ENCODE measurements at regions not wholly inside any gene's neighbourhood (a gene's known extent, or its start where the extent isn't known, plus 50 kb on each side); places are given as distances from the start of the nearest gene placed in this dataset.

GRCh38 chr2:150006591-150006990 is 419.0 kb upstream of the MMADHC start:
- no peaks in the 10 kb centered on the region for H3K36me3 ChIP-seq (ENCODE audit: control insufficient read depth in 2 of 3, insufficient read depth in 3 of 3, low read length in 3 of 3)
- POLR2A ChIA-PET, result no interaction called here
- Mint-ChIP-seq H3K4me1 (no peaks in the 10 kb centered on the region), H3K27ac (no peak overlapping the region), H3K9me3 (peaks cover 0 to 2% (median 0%) of the 10 kb centered on the region in 11 donors), H3K4me3 (no peak overlapping the region), H3K36me3 (no peaks in the 10 kb centered on the region), H3K27me3 (no peaks in the 10 kb centered on the region)
- H3K9me3 ChIP-seq (ENCODE audit: control insufficient read depth in 2 of 3, low read length in 3 of 3), result no peaks in the 10 kb centered on the region
- H3K27ac ChIP-seq (ENCODE audit: low read depth, low read length), result no peak overlapping the region
- intact Hi-C loops (cut with micrococcal nuclease), result no loop called here
- DNase-seq (no peak), ATAC-seq (no peak)
- no peak overlapping the region for H3K4me3 ChIP-seq (ENCODE audit: low read length)
- H3K27me3 ChIP-seq (ENCODE audit: control insufficient read depth in 2 of 2, insufficient read depth in 2 of 2, low read length in 2 of 2), result no peaks in the 10 kb centered on the region
- CTCF ChIA-PET, result interaction anchor here (0.5 kb wide), 1 partner anchor 119 kb away, joined by 3 read pairs; no protein-coding TSS in a partner anchor
- H3K4me1 ChIP-seq (ENCODE audit: control insufficient read depth in 2 of 2, insufficient read depth in 2 of 2, low read length in 2 of 2), result no peaks in the 10 kb centered on the region

- intact Hi-C loops (cut with micrococcal nuclease), result no loop called here
- no peak overlapping the region for H3K27ac ChIP-seq (ENCODE audit: low read depth, low read length)
- Mint-ChIP-seq H3K27ac (no peak overlapping the region), H3K9me3 (peaks cover 0 to 2% (median 0%) of the 10 kb centered on the region in 11 donors), H3K27me3 (no peaks in the 10 kb centered on the region), H3K36me3 (no peaks in the 10 kb centered on the region), H3K4me3 (no peak overlapping the region), H3K4me1 (no peaks in the 10 kb centered on the region)
- no peaks in the 10 kb centered on the region for H3K36me3 ChIP-seq (ENCODE audit: control insufficient read depth in 2 of 3, insufficient read depth in 3 of 3, low read length in 3 of 3)
- H3K4me3 ChIP-seq (ENCODE audit: low read length), result no peak overlapping the region
- no peak for ATAC-seq
- no peaks in the 10 kb centered on the region for H3K27me3 ChIP-seq (ENCODE audit: control insufficient read depth in 2 of 2, insufficient read depth in 2 of 2, low read length in 2 of 2)
- H3K9me3 ChIP-seq (ENCODE audit: control insufficient read depth in 2 of 3, low read length in 3 of 3), result no peaks in the 10 kb centered on the region
- CTCF ChIA-PET, result no interaction called here
- DNase-seq, result no peak
- POLR2A ChIA-PET, result no interaction called here
- H3K4me1 ChIP-seq (ENCODE audit: control insufficient read depth in 2 of 2, insufficient read depth in 2 of 2, low read length in 2 of 2), result no peaks in the 10 kb centered on the region
Observed at GRCh38 chr2:150003544-150003943, 416.0 kb upstream of the MMADHC start.

- no peak for ATAC-seq
- no peaks in the 10 kb centered on the region for H3K4me1 Mint-ChIP-seq
- no peak overlapping the region for H3K27ac Mint-ChIP-seq
- no peak overlapping the region for H3K4me3 Mint-ChIP-seq
- H3K9me3 Mint-ChIP-seq, result peaks cover 0 to 7% (median 0%) of the 10 kb centered on the region in 11 donors
- Histone ChIP-seq H3K9me3 (ENCODE audit: control insufficient read depth in 2 of 3, low read length in 3 of 3) (no peaks in the 10 kb centered on the region), H3K4me3 (ENCODE audit: low read length) (no peak overlapping the region), H3K27ac (ENCODE audit: low read depth, low read length) (no peak overlapping the region), H3K27me3 (ENCODE audit: control insufficient read depth in 2 of 2, insufficient read depth in 2 of 2, low read length in 2 of 2) (no peaks in the 10 kb centered on the region), H3K4me1 (ENCODE audit: control insufficient read depth in 2 of 2, insufficient read depth in 2 of 2, low read length in 2 of 2) (no peaks in the 10 kb centered on the region), H3K36me3 (ENCODE audit: control insufficient read depth in 2 of 3, insufficient read depth in 3 of 3, low read length in 3 of 3) (no peaks in the 10 kb centered on the region)
- intact Hi-C loops (cut with micrococcal nuclease), result no loop called here
- H3K36me3 Mint-ChIP-seq, result no peaks in the 10 kb centered on the region
- DNase-seq, result no peak
- ChIA-PET POLR2A (no interaction called here), CTCF (no interaction called here)
- no peaks in the 10 kb centered on the region for H3K27me3 Mint-ChIP-seq
Observed at GRCh38 chr2:150001788-150002187, 414.2 kb upstream of the MMADHC start.

- no peaks in the 10 kb centered on the region for H3K9me3 ChIP-seq (ENCODE audit: control insufficient read depth in 2 of 3, low read length in 3 of 3)
- H3K36me3 ChIP-seq (ENCODE audit: control insufficient read depth in 2 of 3, insufficient read depth in 3 of 3, low read length in 3 of 3), result no peaks in the 10 kb centered on the region
- no peak overlapping the region for H3K27ac ChIP-seq (ENCODE audit: low read depth, low read length)
- no peak overlapping the region for H3K4me3 Mint-ChIP-seq
- H3K4me1 Mint-ChIP-seq, result no peaks in the 10 kb centered on the region
- ChIA-PET CTCF (no interaction called here), POLR2A (no interaction called here)
- intact Hi-C loops (cut with micrococcal nuclease), result no loop called here
- no peak overlapping the region for H3K4me3 ChIP-seq (ENCODE audit: low read length)
- H3K36me3 Mint-ChIP-seq, result no peaks in the 10 kb centered on the region
- H3K9me3 Mint-ChIP-seq, result peaks cover 0 to 13% (median 2%) of the 10 kb centered on the region in 11 donors
- no peaks in the 10 kb centered on the region for H3K27me3 Mint-ChIP-seq
- no peaks in the 10 kb centered on the region for H3K4me1 ChIP-seq (ENCODE audit: control insufficient read depth in 2 of 2, insufficient read depth in 2 of 2, low read length in 2 of 2)
- DNase-seq (no peak), ATAC-seq (no peak)
- no peaks in the 10 kb centered on the region for H3K27me3 ChIP-seq (ENCODE audit: control insufficient read depth in 2 of 2, insufficient read depth in 2 of 2, low read length in 2 of 2)
- H3K27ac Mint-ChIP-seq, result no peak overlapping the region
Observed at GRCh38 chr2:149996901-149997300, 409.3 kb upstream of the MMADHC start.

GRCh38 chr2:149994057-149994728 is 406.6 kb upstream of the MMADHC start:
- DNase-seq, result no peak
- Mint-ChIP-seq H3K4me3 (no peak overlapping the region), H3K9me3 (peaks cover 0 to 13% (median 2%) of the 10 kb centered on the region in 11 donors), H3K36me3 (no peaks in the 10 kb centered on the region), H3K4me1 (no peaks in the 10 kb centered on the region), H3K27me3 (no peaks in the 10 kb centered on the region), H3K27ac (no peak overlapping the region)
- ChIA-PET POLR2A (no interaction called here), CTCF (interaction anchor here (0.7 kb wide), 1 partner anchor 1636 kb away, joined by 3 read pairs; no protein-coding TSS in a partner anchor)
- Histone ChIP-seq H3K4me1 (ENCODE audit: control insufficient read depth in 2 of 2, insufficient read depth in 2 of 2, low read length in 2 of 2) (no peaks in the 10 kb centered on the region), H3K36me3 (ENCODE audit: control insufficient read depth in 2 of 3, insufficient read depth in 3 of 3, low read length in 3 of 3) (no peaks in the 10 kb centered on the region), H3K27ac (ENCODE audit: low read depth, low read length) (no peak overlapping the region), H3K9me3 (ENCODE audit: control insufficient read depth in 2 of 3, low read length in 3 of 3) (no peaks in the 10 kb centered on the region), H3K27me3 (ENCODE audit: control insufficient read depth in 2 of 2, insufficient read depth in 2 of 2, low read length in 2 of 2) (no peaks in the 10 kb centered on the region), H3K4me3 (ENCODE audit: low read length) (no peak overlapping the region)
- ATAC-seq, result no peak
- intact Hi-C loops (cut with micrococcal nuclease), result no loop called here

- H3K36me3 Mint-ChIP-seq, result no peaks in the 10 kb centered on the region
- H3K36me3 ChIP-seq (ENCODE audit: control insufficient read depth in 2 of 3, insufficient read depth in 3 of 3, low read length in 3 of 3), result no peaks in the 10 kb centered on the region
- H3K27ac Mint-ChIP-seq, result no peak overlapping the region
- H3K27me3 Mint-ChIP-seq, result no peaks in the 10 kb centered on the region
- no peaks in the 10 kb centered on the region for H3K4me1 ChIP-seq (ENCODE audit: control insufficient read depth in 2 of 2, insufficient read depth in 2 of 2, low read length in 2 of 2)
- POLR2A ChIA-PET, result no interaction called here
- H3K4me1 Mint-ChIP-seq, result no peaks in the 10 kb centered on the region
- no peak overlapping the region for H3K4me3 ChIP-seq (ENCODE audit: low read length)
- no peaks in the 10 kb centered on the region for H3K27me3 ChIP-seq (ENCODE audit: control insufficient read depth in 2 of 2, insufficient read depth in 2 of 2, low read length in 2 of 2)
- H3K9me3 ChIP-seq (ENCODE audit: control insufficient read depth in 2 of 3, low read length in 3 of 3), result no peaks in the 10 kb centered on the region
- intact Hi-C loops (cut with micrococcal nuclease), result no loop called here
- ATAC-seq, result no peak
- no peak overlapping the region for H3K4me3 Mint-ChIP-seq
- DNase-seq, result no peak
- no peak overlapping the region for H3K27ac ChIP-seq (ENCODE audit: low read depth, low read length)
- H3K9me3 Mint-ChIP-seq, result peaks cover 0 to 13% (median 2%) of the 10 kb centered on the region in 11 donors
- CTCF ChIA-PET, result no interaction called here
Observed at GRCh38 chr2:149993316-149993715, 405.7 kb upstream of the MMADHC start.

GRCh38 chr2:149991576-149991975 is 404.0 kb upstream of the MMADHC start:
- H3K9me3 Mint-ChIP-seq, result peaks cover 0 to 9% (median under 1%) of the 10 kb centered on the region in 11 donors
- Histone ChIP-seq H3K4me1 (ENCODE audit: control insufficient read depth in 2 of 2, insufficient read depth in 2 of 2, low read length in 2 of 2) (no peaks in the 10 kb centered on the region), H3K36me3 (ENCODE audit: control insufficient read depth in 2 of 3, insufficient read depth in 3 of 3, low read length in 3 of 3) (no peaks in the 10 kb centered on the region), H3K4me3 (ENCODE audit: low read length) (no peak overlapping the region), H3K27ac (ENCODE audit: low read depth, low read length) (no peak overlapping the region), H3K9me3 (ENCODE audit: control insufficient read depth in 2 of 3, low read length in 3 of 3) (no peaks in the 10 kb centered on the region), H3K27me3 (ENCODE audit: control insufficient read depth in 2 of 2, insufficient read depth in 2 of 2, low read length in 2 of 2) (no peaks in the 10 kb centered on the region)
- POLR2A ChIA-PET, result no interaction called here
- ATAC-seq (no peak), DNase-seq (no peak)
- no peaks in the 10 kb centered on the region for H3K27me3 Mint-ChIP-seq
- no peaks in the 10 kb centered on the region for H3K4me1 Mint-ChIP-seq
- H3K4me3 Mint-ChIP-seq, result no peak overlapping the region
- H3K27ac Mint-ChIP-seq, result no peak overlapping the region
- H3K36me3 Mint-ChIP-seq, result no peaks in the 10 kb centered on the region
- intact Hi-C loops (cut with micrococcal nuclease), result no loop called here
- CTCF ChIA-PET, result no interaction called here

Measured in naive thymus-derived CD4-positive, alpha-beta T cell (primary cell).